LNCaP clone FGC (cell line): ENCODE measurements at regions not wholly inside any gene's neighbourhood (a gene's known extent, or its start where the extent isn't known, plus 50 kb on each side); places are given as distances from the start of the nearest gene placed in this dataset.

ENCODE experiments used
- DNase-seq: peaks from one replicate; pipeline ENCODE4 v3.0.0-alpha.2; 2011; ENCODE audit warnings: low read depth
- H3K4me3 ChIP-seq: 2 replicates; pipeline ENCODE4 v1.5.1; 2011; ENCODE audit warnings: mild to moderate bottlenecking, low read depth, low read length, control low read depth
- TF ChIP-seq, protein P1 (sequence below): IDR thresholded peaks from 2 replicates; pipeline ENCODE4 v1.5.1; 2012; ENCODE audit warnings: mild to moderate bottlenecking; ENCODE audit not compliant: control insufficient read depth, insufficient read depth; ENCODE audit errors: extremely low read depth

- TF ChIP-seq, protein P1, sequence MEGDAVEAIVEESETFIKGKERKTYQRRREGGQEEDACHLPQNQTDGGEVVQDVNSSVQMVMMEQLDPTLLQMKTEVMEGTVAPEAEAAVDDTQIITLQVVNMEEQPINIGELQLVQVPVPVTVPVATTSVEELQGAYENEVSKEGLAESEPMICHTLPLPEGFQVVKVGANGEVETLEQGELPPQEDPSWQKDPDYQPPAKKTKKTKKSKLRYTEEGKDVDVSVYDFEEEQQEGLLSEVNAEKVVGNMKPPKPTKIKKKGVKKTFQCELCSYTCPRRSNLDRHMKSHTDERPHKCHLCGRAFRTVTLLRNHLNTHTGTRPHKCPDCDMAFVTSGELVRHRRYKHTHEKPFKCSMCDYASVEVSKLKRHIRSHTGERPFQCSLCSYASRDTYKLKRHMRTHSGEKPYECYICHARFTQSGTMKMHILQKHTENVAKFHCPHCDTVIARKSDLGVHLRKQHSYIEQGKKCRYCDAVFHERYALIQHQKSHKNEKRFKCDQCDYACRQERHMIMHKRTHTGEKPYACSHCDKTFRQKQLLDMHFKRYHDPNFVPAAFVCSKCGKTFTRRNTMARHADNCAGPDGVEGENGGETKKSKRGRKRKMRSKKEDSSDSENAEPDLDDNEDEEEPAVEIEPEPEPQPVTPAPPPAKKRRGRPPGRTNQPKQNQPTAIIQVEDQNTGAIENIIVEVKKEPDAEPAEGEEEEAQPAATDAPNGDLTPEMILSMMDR: no peak
- no peak overlapping the region for H3K4me3 ChIP-seq
- no peak for DNase-seq
Measured at GRCh38 chr4:11625211-11625610, 196.5 kb upstream of the HS3ST1 start.

DNA sequence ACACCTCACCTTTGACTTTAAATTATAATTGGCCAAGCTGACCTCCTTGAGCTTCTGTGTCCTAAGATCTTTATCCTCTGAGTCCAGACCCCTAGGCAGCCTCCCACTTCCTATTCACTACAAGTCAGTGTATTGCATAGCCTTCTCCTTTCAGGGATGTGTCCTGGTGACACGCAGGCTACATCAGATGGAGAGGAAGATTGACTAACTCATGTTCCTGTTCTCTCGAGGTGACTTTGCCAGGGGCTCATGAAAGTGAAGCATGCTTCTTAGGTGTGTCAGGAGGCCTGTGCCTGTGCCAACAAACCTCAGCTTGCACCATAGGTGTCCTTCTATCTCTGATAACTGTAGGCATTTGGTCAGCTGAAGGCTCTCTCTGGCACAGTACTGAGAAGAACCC is 195.7 kb upstream of the HS3ST1 start:
- H3K4me3 ChIP-seq: no peak overlapping the region
- TF ChIP-seq, protein P1: no peak
- no peak for DNase-seq

DNA sequence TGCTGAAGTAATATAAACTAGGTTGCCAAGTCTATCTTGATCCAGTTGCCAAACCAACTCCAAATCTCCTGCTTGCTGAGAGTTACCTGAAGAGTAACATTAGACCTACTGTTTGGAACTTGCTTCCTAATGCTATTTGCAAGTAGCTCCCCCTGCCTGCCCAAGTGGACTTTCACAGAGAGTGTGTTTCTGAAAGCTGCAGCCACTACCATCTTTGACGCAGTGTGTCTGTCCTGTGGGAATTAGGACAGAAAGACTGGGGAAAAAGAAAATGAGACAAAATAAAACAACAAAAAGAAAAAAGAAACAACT is 195.0 kb upstream of the HS3ST1 start:
- no peak overlapping the region for H3K4me3 ChIP-seq
- TF ChIP-seq, protein P1: peak; percentile 96
- peak; percentile 99 for DNase-seq

DNA sequence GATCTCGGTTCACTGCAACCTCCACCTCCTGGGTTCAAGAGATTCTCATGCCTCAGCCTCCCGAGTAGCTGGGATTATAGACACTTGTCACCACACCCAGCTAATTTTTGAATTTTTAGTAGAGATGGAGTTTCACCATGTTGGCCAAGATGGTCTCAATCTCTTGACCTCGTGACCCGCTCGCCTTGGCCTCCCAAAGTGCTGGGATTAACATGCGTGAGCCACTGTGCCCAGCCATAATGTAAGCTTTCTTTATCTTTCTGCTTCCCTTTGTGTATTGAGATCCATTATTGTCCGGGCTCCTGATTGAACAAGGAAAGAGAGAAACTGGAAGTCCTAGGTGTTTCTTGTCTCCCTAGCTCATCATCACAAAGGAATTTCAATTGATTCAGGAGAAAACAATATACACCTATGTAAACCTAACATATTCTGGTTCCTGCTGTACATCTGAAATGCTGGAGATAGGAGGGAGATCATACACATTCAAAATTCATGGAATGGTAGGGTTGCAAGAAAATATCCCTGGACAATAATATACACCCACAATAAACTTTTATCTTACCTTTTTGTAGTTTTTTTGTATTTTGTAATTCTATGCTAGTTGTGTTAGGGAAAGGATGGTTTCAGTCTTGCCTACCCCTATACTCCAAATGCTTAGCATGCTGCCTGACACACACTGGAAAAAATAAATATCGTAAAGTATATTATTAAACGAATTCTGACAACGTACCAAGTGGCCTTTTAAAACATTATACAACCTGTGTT is 194.4 kb upstream of the HS3ST1 start:
- no peak for DNase-seq
- TF ChIP-seq, protein P1: no peak
- no peak overlapping the region for H3K4me3 ChIP-seq

DNA sequence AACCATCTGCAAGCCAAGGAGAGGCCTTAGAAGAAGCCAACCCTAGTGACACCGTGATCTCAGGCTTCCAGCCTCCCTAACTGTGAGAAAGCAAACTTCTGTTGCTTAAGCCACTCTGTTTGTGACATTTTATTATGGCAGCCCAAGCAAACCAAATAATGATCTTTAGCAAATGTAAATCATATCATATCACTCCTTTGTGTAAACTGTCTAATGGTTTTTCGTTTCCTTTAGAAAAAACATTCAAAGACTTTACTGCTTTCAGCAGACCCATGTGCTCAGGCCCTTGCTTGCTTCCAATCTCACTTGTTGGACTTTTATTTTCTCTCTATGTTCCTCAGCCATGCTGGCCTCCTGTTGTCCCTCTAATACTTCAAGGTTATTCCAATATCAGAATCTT is 192.2 kb upstream of the HS3ST1 start:
- TF ChIP-seq, protein P1: no peak
- DNase-seq: no peak
- no peak overlapping the region for H3K4me3 ChIP-seq

DNA sequence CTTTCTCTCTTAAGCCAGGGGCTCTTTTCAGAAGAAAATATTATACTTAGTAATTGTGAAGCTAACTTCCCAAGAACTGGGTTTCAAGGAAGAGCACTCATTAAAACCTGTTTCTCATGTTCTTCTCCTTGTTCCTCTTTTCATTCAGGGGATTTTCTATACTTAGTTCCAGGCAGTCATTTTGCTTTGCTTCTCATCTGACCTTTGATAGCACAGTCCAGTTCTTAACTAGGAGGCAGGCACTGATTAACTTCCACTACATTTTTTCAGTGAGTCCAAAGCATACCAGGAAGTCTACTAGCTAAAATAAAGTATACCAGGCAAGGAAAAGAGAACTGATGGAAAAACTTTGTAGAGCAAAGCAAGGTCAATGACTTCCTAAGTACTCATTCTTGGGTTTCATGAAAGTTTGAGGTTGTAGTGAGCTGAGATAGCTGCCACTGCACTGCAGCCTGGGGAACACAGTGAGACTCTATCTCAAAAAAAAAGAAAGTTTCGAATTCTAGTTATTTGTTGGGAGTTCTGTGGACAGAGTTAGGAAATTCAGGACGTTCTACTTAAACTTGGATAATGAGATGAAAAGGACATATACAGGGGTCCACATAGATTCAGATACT is 190.1 kb upstream of the HS3ST1 start:
- TF ChIP-seq, protein P1: no peak
- DNase-seq: no peak
- no peak overlapping the region for H3K4me3 ChIP-seq

DNA sequence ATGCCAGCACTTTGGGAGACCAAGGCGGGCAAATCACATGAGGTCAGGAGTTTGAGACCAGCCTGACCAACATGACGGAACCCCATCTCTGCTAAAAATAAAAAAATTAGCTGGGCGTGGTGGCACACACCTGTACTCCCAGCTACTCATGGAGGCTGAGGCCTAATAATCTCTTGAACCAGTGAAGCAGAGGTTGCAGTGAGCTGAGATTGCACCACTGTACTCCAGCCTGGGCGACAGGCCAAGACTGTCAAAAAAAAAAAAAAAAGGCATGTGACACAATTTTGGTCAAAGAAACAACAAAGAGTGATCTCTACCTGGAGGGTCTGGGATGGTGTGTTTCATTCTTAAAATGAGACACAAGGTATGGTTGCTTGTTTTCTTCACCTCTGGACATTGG is 188.2 kb upstream of the HS3ST1 start:
- no peak overlapping the region for H3K4me3 ChIP-seq
- no peak for DNase-seq
- TF ChIP-seq, protein P1: no peak
